Epithelial cell of esophagus (primary cell): ENCODE measurements at regions not wholly inside any gene's neighbourhood (a gene's known extent, or its start where the extent isn't known, plus 50 kb on each side); places are given as distances from the start of the nearest gene placed in this dataset.
A peak's percentile ranks its signal among the peaks of the same experiment; 100 is the strongest.

Experiments
- DNase-seq: peaks from one replicate; pipeline ENCODE4 v3.0.0; 2010; ENCODE audit warnings: low read depth
- H3K4me3 ChIP-seq: 2 replicates; pipeline ENCODE4 v1.5.1; 2011; ENCODE audit warnings: mild to moderate bottlenecking, low read length, control low read depth
- TF ChIP-seq, protein P1 (sequence below): IDR thresholded peaks from 2 replicates; pipeline ENCODE4 v1.5.1; 2011; ENCODE audit warnings: low read depth, mild to moderate bottlenecking, low read length, control low read depth, inconsistent platforms; ENCODE audit not compliant: insufficient read depth; ENCODE audit errors: missing control alignments

DNA sequence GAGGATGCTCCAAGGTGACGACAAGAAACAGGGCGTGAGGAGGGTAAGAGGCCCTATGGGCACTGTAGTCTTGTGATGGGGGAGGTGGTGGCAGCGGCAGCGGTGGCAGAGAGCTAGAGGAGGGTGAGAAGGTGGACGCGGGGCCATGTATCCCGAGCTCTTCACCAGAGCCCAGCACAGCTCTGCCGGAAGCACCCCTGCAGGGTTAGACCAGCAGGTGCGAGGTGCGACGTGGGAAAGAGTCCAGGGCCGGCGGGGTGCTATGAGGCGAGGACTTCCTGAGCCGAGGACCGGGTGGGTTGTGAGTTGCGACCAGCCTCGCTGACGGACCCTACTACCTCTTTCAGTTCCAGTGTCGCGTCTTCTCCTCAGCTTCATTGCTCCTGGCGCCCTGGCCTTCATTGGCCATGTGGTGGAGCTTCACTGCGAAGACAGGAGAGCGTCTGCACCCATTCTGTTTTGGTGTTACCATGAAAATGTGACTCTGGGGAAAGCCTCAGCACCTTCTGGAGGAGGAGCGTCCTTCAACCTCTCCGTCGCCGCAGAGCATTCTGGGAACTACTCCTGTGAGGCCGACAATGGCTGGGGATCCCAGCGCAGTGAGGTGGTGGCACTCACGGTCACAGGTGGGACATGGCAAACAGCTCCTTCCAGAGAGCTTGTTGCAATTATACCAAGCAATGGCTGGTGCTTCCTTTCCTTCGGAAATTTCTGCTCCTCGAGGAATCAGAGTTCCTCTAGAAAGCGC, 67.9 kb upstream of the KIRREL1 start:
- no peak overlapping the region for H3K4me3 ChIP-seq
- TF ChIP-seq, protein P1, sequence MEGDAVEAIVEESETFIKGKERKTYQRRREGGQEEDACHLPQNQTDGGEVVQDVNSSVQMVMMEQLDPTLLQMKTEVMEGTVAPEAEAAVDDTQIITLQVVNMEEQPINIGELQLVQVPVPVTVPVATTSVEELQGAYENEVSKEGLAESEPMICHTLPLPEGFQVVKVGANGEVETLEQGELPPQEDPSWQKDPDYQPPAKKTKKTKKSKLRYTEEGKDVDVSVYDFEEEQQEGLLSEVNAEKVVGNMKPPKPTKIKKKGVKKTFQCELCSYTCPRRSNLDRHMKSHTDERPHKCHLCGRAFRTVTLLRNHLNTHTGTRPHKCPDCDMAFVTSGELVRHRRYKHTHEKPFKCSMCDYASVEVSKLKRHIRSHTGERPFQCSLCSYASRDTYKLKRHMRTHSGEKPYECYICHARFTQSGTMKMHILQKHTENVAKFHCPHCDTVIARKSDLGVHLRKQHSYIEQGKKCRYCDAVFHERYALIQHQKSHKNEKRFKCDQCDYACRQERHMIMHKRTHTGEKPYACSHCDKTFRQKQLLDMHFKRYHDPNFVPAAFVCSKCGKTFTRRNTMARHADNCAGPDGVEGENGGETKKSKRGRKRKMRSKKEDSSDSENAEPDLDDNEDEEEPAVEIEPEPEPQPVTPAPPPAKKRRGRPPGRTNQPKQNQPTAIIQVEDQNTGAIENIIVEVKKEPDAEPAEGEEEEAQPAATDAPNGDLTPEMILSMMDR = no peak
- DNase-seq = no peak

DNA sequence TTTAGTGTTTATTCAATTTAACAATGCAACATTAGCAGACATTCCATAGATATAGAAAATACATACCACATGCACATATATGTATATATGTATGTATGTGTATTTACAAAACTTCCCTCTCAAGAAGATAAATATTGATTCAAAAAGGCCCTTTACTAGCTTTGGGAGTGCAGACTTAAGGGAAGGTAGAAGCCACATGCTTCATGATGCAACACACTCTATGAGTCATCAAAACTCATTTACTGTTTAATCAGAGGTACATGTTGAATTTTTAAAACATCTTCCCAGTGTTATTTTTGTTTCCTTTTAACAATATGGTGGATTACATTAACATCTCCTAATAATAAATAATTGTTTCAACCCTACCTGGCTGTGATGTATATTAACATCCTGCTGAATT, 61.4 kb upstream of the KIRREL1 start:
- DNase-seq = peak; percentile 78
- no peak overlapping the region for H3K4me3 ChIP-seq
- TF ChIP-seq, protein P1 = no peak

DNA sequence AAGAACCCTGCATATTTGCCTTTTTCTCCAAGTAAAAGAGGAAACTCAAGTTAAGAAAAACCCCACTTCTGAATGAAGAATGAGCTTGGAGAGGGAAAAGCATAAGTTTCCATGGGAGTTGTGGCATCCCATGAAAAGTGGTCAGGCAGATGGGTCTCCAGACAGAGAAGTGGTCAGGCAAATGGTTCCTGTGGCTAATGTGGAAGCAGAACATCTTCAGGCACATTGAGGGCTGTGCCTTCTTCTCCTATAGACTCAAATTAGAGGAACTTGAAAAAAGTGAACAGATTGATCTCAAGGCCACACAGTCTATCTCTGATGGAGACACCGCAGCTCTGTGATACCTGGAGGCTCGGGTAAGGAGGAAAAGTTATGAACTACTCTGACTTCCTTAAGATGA, 55.7 kb upstream of the KIRREL1 start:
- no peak overlapping the region for H3K4me3 ChIP-seq
- TF ChIP-seq, protein P1 = no peak
- DNase-seq = no peak

DNA sequence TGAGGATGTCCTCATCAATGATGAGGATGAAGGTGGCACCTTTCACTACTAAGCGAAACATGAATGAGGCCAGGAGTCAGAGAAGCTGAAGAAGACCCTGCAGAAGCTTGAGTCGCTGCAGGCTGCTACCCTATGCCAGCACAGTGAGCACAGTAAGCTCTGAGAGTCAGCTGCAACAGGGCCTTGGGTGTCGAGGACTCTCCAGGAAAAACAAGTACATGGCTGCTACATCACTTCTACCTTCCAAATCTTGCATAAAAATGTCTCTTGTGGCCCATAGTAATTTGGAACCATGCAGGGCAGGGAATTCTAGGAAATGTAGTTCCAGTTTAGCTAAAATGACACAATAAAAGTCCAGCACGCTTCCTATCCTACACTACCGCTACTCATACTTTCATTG, 51.5 kb upstream of the KIRREL1 start:
- TF ChIP-seq, protein P1 = no peak
- H3K4me3 ChIP-seq = no peak overlapping the region
- no peak for DNase-seq
